Hematopoietic multipotent progenitor cell treated with erythropoietin and hydrocortisone succinate and interleukin-3 and kit ligand, for 15 days (in vitro differentiated cells): ENCODE measurements at regions not wholly inside any gene's neighbourhood (a gene's known extent, or its start where the extent isn't known, plus 50 kb on each side); places are given as distances from the start of the nearest gene placed in this dataset.

Experiments used
- DNase-seq: peaks from one replicate; pipeline ENCODE4 v3.0.0-alpha.2; 2015; ENCODE audit warnings: low spot score

- no peak for DNase-seq
These were observed 1378.1 kb downstream of the DSC3 start for GRCh38 chr18:29664278-29665036.

- DNase-seq = no peak
These were observed 1380.6 kb downstream of the DSC3 start for GRCh38 chr18:29661924-29662323.

- no peak for DNase-seq
These were observed 1381.8 kb downstream of the DSC3 start for GRCh38 chr18:29660777-29661176.

GRCh38 chr18:29653671-29654215 lies 1388.8 kb downstream of the DSC3 start:
- no peak for DNase-seq

- no peak for DNase-seq
These were observed 1389.7 kb downstream of the DSC3 start for GRCh38 chr18:29652797-29653196.

- DNase-seq = no peak
These were observed 1391.3 kb downstream of the DSC3 start for GRCh38 chr18:29651122-29651680.

GRCh38 chr18:29648891-29649290 lies 1393.7 kb downstream of the DSC3 start:
- DNase-seq = no peak

- no peak for DNase-seq
These were observed 1394.8 kb downstream of the DSC3 start for GRCh38 chr18:29647700-29648099.

GRCh38 chr18:29644276-29644675 lies 1398.3 kb downstream of the DSC3 start:
- DNase-seq = no peak

GRCh38 chr18:29629493-29630036 lies 1413.0 kb downstream of the DSC3 start:
- DNase-seq = no peak

- DNase-seq = no peak
These were observed 1416.4 kb downstream of the DSC3 start for GRCh38 chr18:29626094-29626493.

- DNase-seq = no peak
These were observed 1425.7 kb downstream of the DSC3 start for GRCh38 chr18:29616867-29617266.

GRCh38 chr18:29608982-29609381 lies 1432.1 kb upstream of the CDH2 start:
- no peak for DNase-seq

- no peak for DNase-seq
These were observed 1428.4 kb upstream of the CDH2 start for GRCh38 chr18:29605365-29605764.

GRCh38 chr18:29596959-29597358 lies 1420.0 kb upstream of the CDH2 start:
- no peak for DNase-seq

- DNase-seq = no peak
These were observed 1417.6 kb upstream of the CDH2 start for GRCh38 chr18:29594493-29594892.

- no peak for DNase-seq
These were observed 1411.6 kb upstream of the CDH2 start for GRCh38 chr18:29588446-29589100.

GRCh38 chr18:29586210-29586609 lies 1409.3 kb upstream of the CDH2 start:
- no peak for DNase-seq

- no peak for DNase-seq
These were observed 1383.3 kb upstream of the CDH2 start for GRCh38 chr18:29560270-29560669.

- DNase-seq = no peak
These were observed 1379.1 kb upstream of the CDH2 start for GRCh38 chr18:29556070-29556469.

GRCh38 chr18:29549759-29550158 lies 1372.8 kb upstream of the CDH2 start:
- DNase-seq = no peak

- no peak for DNase-seq
These were observed 1370.7 kb upstream of the CDH2 start for GRCh38 chr18:29547626-29548025.

GRCh38 chr18:29540548-29540947 lies 1363.6 kb upstream of the CDH2 start:
- no peak for DNase-seq
